Left kidney (tissue), 1 donor: ENCODE measurements at regions not wholly inside any gene's neighbourhood (a gene's known extent, or its start where the extent isn't known, plus 50 kb on each side); places are given as distances from the start of the nearest gene placed in this dataset.
A peak's percentile ranks its signal among the peaks of the same experiment; 100 is the strongest.
"Not testable (repeated sequence)": the region's sequence is repeated elsewhere in the genome, so short reads cannot be mapped to it uniquely, and the experiment has no call there.

Experiments
- DNase-seq: peaks from one replicate; pipeline ENCODE4 v3.0.0-alpha.2; 2013

GRCh38 chr7:149334930-149335329, 72.9 kb downstream of the ZNF783 start:
- DNase-seq: no peak

- no peak for DNase-seq
Observed at GRCh38 chr7:149348758-149349369, 86.9 kb downstream of the ZNF783 start.

- no peak for DNase-seq
Observed at GRCh38 chr7:149353739-149354504, 91.9 kb downstream of the ZNF783 start.

- DNase-seq: not testable (repeated sequence)
Observed at GRCh38 chr7:149355035-149355389, 93.0 kb downstream of the ZNF783 start.

GRCh38 chr7:149355390-149356048, 93.5 kb downstream of the ZNF783 start:
- DNase-seq: no peak

- DNase-seq: no peak
Observed at GRCh38 chr7:149362696-149363095, 98.2 kb downstream of the ZNF777 start.

GRCh38 chr7:149367418-149368180, 93.3 kb downstream of the ZNF777 start:
- no peak for DNase-seq

- DNase-seq: peak; percentile 2
Observed at GRCh38 chr7:149369497-149369896, 91.4 kb downstream of the ZNF777 start.

GRCh38 chr7:149370790-149371189, 90.1 kb downstream of the ZNF777 start:
- no peak for DNase-seq

- DNase-seq: no peak
Observed at GRCh38 chr7:149373089-149373488, 87.8 kb downstream of the ZNF777 start.

- DNase-seq: no peak
Observed at GRCh38 chr7:149375234-149376008, 85.4 kb downstream of the ZNF777 start.

GRCh38 chr7:149377386-149377785, 83.5 kb downstream of the ZNF777 start:
- no peak for DNase-seq

GRCh38 chr7:149379625-149380024, 81.2 kb downstream of the ZNF777 start:
- DNase-seq: no peak

- no peak for DNase-seq
Observed at GRCh38 chr7:149381245-149381644, 79.6 kb downstream of the ZNF777 start.
